T follicular helper cell (primary cell): ENCODE measurements at regions not wholly inside any gene's neighbourhood (a gene's known extent, or its start where the extent isn't known, plus 50 kb on each side); places are given as distances from the start of the nearest gene placed in this dataset.

ENCODE experiments used
- DNase-seq: peaks from one replicate; pipeline ENCODE4 v3.0.0-alpha.2; 2020; ENCODE audit warnings: low read depth

- no peak for DNase-seq
Observed at GRCh38 chr18:78213361-78213994, 766.1 kb upstream of the SALL3 start.

- no peak for DNase-seq
Observed at GRCh38 chr18:78221496-78221895, 758.1 kb upstream of the SALL3 start.

DNA sequence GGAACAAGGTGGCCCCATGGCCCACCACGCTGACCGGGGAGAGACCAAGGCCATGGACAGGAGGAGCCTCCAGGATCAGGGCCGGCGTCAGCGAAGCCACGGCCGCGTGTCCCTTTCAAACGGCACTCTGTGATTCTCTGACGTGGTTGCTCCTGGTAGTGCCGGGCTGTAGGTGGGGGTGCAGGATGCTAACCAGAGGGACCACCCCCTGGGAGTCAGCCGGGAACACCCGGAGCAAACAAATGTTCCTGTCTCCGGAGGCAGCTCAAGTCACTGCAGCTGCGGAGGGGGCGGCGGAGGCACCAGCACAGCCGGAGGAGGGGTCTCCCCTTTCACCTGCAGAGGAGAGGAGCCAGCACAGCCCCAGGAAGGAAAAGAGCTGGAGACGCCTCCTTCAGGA lies 750.6 kb upstream of the SALL3 start:
- DNase-seq = no peak

GRCh38 chr18:78230911-78231310 lies 748.7 kb upstream of the SALL3 start:
- no peak for DNase-seq

- DNase-seq = no peak
Observed at GRCh38 chr18:78232196-78232595, 747.4 kb upstream of the SALL3 start.

GRCh38 chr18:78237864-78238263 lies 741.8 kb upstream of the SALL3 start:
- no peak for DNase-seq

DNA sequence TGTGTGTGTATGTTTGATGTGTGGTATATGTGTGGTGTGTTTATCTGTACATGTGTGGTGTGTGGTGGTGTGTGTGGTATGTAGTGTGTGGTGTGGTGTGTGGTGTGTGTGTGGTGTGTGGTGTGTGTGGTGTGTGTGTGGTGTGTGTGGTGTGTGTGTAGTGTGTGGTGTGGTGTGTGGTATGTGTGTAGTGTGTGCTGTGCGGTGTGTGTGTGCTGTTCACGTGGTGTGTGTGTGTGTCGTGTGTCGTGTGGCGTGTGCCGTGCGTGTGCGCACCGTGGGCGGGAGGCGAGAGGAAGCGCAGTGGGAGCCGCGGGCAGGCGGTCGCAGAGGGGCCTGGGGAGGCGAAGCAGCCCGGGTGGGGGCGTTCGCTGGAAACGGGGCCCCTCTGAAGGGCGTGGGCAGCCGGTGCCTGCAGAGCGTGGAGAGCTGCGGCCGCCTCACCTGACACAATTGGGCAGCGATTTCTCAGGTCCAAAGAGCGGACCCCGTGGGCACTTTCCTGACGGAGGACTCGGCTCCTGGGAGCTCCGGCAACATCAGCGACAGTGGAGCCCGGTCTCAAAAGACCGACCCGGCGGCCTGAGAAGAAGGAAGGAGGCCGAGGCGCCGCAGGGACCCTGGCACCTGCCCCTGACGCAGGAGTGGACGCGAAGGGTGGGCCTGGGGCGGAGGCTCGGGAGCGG lies 741.1 kb upstream of the SALL3 start:
- DNase-seq = no peak

- no peak for DNase-seq
Observed at GRCh38 chr18:78239090-78239457, 740.5 kb upstream of the SALL3 start.

DNA sequence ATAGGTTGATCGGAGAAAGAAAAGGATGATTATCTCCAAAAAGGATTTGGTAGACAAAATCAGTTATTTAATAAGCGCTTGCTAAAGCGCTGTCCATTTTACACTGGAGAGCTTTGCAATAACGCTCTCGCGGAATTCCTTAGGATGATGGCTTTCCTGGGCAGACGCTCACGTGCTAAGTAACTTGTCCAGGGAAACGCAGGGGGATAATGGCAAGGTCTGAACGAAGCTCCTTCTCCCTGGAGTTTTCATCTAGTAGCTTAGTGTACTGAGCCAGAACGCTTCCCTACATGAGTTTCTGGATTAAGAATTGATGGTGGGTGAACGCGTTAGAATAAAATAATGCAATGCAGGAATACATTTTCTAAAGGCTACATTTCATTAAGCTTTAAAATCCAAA lies 739.5 kb upstream of the SALL3 start:
- DNase-seq = no peak

- no peak for DNase-seq
Observed at GRCh38 chr18:78240627-78241252, 738.9 kb upstream of the SALL3 start.

GRCh38 chr18:78241535-78242253 lies 737.9 kb upstream of the SALL3 start:
- DNase-seq = no peak

GRCh38 chr18:78242254-78242643 lies 737.4 kb upstream of the SALL3 start:
- DNase-seq = no peak

DNA sequence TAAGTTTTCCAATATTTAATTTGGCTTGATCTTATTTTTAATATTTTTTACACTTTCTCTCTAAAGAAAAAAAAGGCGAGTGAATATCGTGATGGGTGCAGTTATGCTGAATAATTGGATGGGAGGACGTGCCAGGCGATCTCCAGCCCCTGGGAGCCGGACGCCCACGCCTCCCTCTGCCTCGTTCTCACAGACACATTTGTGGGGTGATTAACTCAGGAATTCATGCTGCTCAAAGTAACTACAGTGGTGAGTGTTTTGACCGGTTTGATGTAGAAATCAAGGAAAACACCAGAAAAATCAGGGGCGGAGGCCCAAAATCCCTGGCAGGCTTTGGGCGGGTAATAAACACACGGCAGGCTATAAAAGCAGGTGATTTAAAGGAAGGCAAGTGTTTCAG lies 736.8 kb upstream of the SALL3 start:
- DNase-seq = no peak

- DNase-seq = no peak
Observed at GRCh38 chr18:78244779-78245178, 734.8 kb upstream of the SALL3 start.

DNA sequence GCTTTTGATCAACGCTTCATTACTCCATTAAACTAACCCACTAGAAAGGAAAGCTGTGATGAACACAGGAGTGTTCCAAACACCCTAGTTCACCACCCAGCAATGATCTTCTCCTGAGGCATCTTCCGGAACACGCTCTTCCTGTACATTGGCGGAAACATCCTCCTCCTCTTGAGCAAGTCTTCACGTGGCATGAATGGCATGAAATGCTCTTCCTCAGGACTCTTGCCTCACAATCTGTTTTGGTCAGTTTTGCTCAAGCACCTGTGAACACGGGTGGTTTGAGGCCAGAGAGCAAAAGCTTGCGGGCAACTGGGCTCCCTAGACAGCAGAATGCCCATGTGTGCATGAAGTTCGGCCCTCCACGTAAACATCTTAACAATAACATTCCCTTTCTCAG lies 734.2 kb upstream of the SALL3 start:
- DNase-seq = no peak

GRCh38 chr18:78246050-78246449 lies 733.6 kb upstream of the SALL3 start:
- no peak for DNase-seq

GRCh38 chr18:78246588-78246987 lies 733.0 kb upstream of the SALL3 start:
- DNase-seq = no peak

GRCh38 chr18:78247615-78248289 lies 731.9 kb upstream of the SALL3 start:
- no peak for DNase-seq

DNA sequence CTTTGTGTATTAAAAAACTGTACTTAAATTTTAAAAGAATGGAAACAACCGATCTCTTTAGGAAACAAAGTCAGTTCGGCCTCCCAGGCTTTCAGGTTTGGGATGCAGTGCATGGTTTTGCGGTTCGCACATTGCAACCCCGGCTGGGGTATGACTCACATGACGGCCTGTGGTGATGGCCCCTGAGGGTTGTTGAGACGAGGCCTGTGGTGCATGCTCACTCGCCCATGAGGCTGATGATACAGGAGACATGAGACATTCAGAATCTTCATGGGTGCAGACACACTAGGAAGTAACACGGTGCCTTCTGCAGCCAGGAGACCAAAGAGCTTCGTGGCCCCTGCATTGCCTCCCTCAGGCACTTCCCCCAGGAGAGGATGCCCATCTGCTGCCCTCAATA lies 724.6 kb upstream of the SALL3 start:
- no peak for DNase-seq

DNA sequence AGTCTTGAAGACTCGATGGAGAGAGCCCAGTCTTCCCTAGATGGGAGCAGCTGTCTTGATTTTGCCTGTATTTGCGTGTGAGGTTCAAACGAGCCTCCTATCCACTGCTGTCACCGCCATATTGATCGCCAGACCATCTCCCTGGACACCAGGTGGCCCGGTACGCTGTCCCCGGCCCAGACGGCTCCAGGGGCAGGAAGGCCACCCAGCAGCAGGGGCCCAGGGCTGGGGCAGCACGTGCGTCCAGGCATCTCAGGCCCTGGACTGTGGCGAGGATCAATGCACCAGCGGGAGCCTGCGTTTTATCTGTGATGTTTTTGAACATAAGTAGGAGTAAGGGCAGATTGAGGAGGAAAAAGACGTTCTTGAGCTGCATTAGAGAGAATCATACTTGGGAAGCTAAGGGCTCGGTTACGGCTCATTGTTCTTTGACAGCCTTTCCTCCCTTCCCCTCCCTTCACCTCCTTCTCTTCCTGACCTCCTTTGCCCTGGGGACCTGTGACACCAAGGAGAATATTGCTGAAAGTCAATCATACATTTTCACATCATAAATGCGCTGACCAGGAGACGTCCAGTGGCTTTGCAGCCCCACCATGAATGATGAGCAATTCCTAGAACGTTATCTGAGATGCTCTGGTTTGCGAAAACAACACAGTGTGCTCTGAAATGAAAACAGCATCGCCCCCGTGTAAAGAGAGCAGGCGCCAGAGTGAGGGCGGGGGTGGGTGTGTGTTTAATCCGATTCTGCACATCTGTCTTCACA lies 711.2 kb upstream of the SALL3 start:
- DNase-seq = no peak

GRCh38 chr18:78271790-78272189 lies 707.8 kb upstream of the SALL3 start:
- no peak for DNase-seq

- no peak for DNase-seq
Observed at GRCh38 chr18:78273876-78274275, 705.7 kb upstream of the SALL3 start.
